K562 (cell line): ENCODE measurements at regions not wholly inside any gene's neighbourhood (a gene's known extent, or its start where the extent isn't known, plus 50 kb on each side); places are given as distances from the start of the nearest gene placed in this dataset.

Experiments used
- ATAC-seq: fragments of 200-7000 bp; cut with Tn5 transposase; 3 replicates; pipeline ENCODE4 v1.9.1; 2020; ENCODE audit warnings: moderate library complexity
- BruUV-seq: library from RNA; stranded (reverse); fragments of 400-500 nt; replicated peaks from 2 replicates; lab custom pipeline; 2021; lab: Mats Ljungman, UMichigan
- CTCF ChIA-PET: fragments of 300-600 bp; formaldehyde crosslinking; extraction: SDS; loops from one replicate; lab custom pipeline; 2021; ENCODE audit warnings: low intra/inter-chr PET ratio; lab: Yijun Ruan, JAX
- POLR2A ChIA-PET: fragments of 300-600, 350-650 bp; sonication (Branson Sonifier 250); formaldehyde crosslinking; extraction: SDS; loops from one replicate; lab custom pipeline; 2021; ENCODE audit warnings: antibody characterized with exemption, inconsistent platforms; lab: Yijun Ruan, JAX
- DNase-seq, 4 experiments: peaks; one replicate each; pipeline versions ENCODE4 v3.0.0 to v3.0.0-alpha.2; 2011 to 2018; ENCODE audit warnings: low spot score in 3 of 4, mixed read lengths in 3 of 4; ENCODE audit errors: extremely low read depth in 1 of 4
- FAIRE-seq: peaks from 2 replicates; lab custom pipeline; 2011; peaks lifted over from hg19 to GRCh38; lab: Jason Lieb, UNC
- H2AFZ ChIP-seq: 2 replicates; pipeline ENCODE4 v1.6.0; 2011; ENCODE audit warnings: low read depth, low read length, control low read depth, inconsistent platforms
- H3K27ac ChIP-seq: fragments of 200-600 bp; 3 replicates; pipeline ENCODE4 v1.8.0; 2011; ENCODE audit warnings: low read depth, mild to moderate bottlenecking, control low read depth, inconsistent platforms, low read length, moderate library complexity, mixed read lengths; ENCODE audit errors: extremely low read depth
- H3K27me3 ChIP-seq, 2 experiments: fragments of 300-600 bp in 1 of 2; 2 replicates in 1 of 2; 3 replicates in 1 of 2; pipeline versions ENCODE4 v1.6.0 to v1.8.0; 2011; ENCODE audit warnings: inconsistent platforms in 2 of 2, low read length in 2 of 2, mild to moderate bottlenecking in 1 of 2, mixed read lengths in 1 of 2, moderate library complexity in 1 of 2; ENCODE audit not compliant: control insufficient read depth in 2 of 2, insufficient read depth in 2 of 2
- H3K36me3 ChIP-seq: fragments of 300-600 bp; 3 replicates; pipeline ENCODE4 v1.8.0; 2011; ENCODE audit warnings: mild to moderate bottlenecking, low read length, inconsistent platforms; ENCODE audit not compliant: control insufficient read depth, insufficient read depth
- H3K4me1 ChIP-seq, 2 experiments: fragments of 200-600 bp in 1 of 2; replicated peaks in 1 of 2; 2 replicates in 1 of 2; 3 replicates in 1 of 2; pipeline versions ENCODE4 v1.5.1 to v1.8.0; 2011; ENCODE audit warnings: inconsistent platforms in 2 of 2, low read length in 2 of 2, mild to moderate bottlenecking in 1 of 2, mixed read lengths in 1 of 2, moderate library complexity in 1 of 2; ENCODE audit not compliant: control insufficient read depth in 2 of 2, insufficient read depth in 2 of 2
- H3K4me2 ChIP-seq: 2 replicates; pipeline ENCODE4 v1.6.1; 2011; ENCODE audit warnings: low read length, control low read depth, inconsistent platforms, mixed read lengths; ENCODE audit not compliant: insufficient read depth
- H3K4me3 ChIP-seq: fragments of 200-600 bp; sonication (generic), shearing (Covaris generic); 2 replicates; pipeline ENCODE4 v1.5.1; 2016; ENCODE audit warnings: control low read depth, inconsistent platforms
- H3K79me2 ChIP-seq: fragments of 200-600 bp; 3 replicates; pipeline ENCODE4 v1.8.0; 2011; ENCODE audit warnings: low read length, inconsistent platforms; ENCODE audit not compliant: control insufficient read depth, insufficient read depth
- H3K9ac ChIP-seq, 2 experiments: 2 replicates each; pipeline versions ENCODE4 v1.6.0 to v1.6.1; 2011; ENCODE audit warnings: low read depth in 2 of 2, low read length in 2 of 2, control low read depth in 1 of 2, inconsistent platforms in 1 of 2, mild to moderate bottlenecking in 1 of 2, mixed read lengths in 1 of 2; ENCODE audit not compliant: insufficient read depth in 1 of 2
- H3K9me1 ChIP-seq: one replicate; pipeline ENCODE4 v1.6.0; 2011; ENCODE audit warnings: inconsistent platforms, mild to moderate bottlenecking, low read length, moderate library complexity; ENCODE audit not compliant: control insufficient read depth, insufficient read depth
- H3K9me3 ChIP-seq: replicated peaks from 2 replicates; pipeline ENCODE4 v1.5.1; 2011; ENCODE audit warnings: low read depth, low read length, inconsistent platforms; ENCODE audit not compliant: control insufficient read depth, insufficient read depth
- H4K20me1 ChIP-seq: replicated peaks from 2 replicates; pipeline ENCODE4 v1.6.1; 2011; ENCODE audit warnings: low read length, inconsistent platforms, mixed read lengths; ENCODE audit not compliant: control insufficient read depth, insufficient read depth
- JUN ChIP-seq, 2 experiments: sonication (generic) in 1 of 2; formaldehyde crosslinking in 1 of 2; IDR thresholded peaks; 2 replicates each; pipeline versions ENCODE4 v1.6.1 to v1.8.0; 2012 to 2022; ENCODE audit warnings: borderline replicate concordance in 2 of 2, mild to moderate bottlenecking in 2 of 2, improper control_type of control experiment in 1 of 2, low read depth in 1 of 2, low read length in 1 of 2, missing genetic modification reagents in 1 of 2
- STAG1 ChIP-seq: sonication (generic); formaldehyde crosslinking; IDR thresholded peaks from 2 replicates; pipeline ENCODE4 v1.5.0; 2020; ENCODE audit warnings: missing genetic modification reagents, borderline replicate concordance
- WGBS: fragments of 100-300 bp; shearing (Covaris generic); methylation state at CpG from one replicate; pipeline ENCODE4 v1.1.6; 2016; ENCODE audit warnings: low coverage, mixed read lengths; ENCODE audit not compliant: insufficient coverage; ENCODE audit errors: missing lambda C conversion rate; 5-methylcytosine and 5-hydroxymethylcytosine counted together
- in situ Hi-C: fragments of 300-500 bp; cut with MboI; formaldehyde crosslinking; loops from 4 replicates; pipeline ENCODE4 v1.15.0; 2018; ENCODE audit warnings: inconsistent platforms, mixed read lengths
- intact Hi-C: fragments of 100-400 bp; cut with micrococcal nuclease; formaldehyde crosslinking; loops from 2 replicates; pipeline ENCODE4 v1.14.2; 2022
- TF ChIP-seq, protein P1 (sequence below): sonication (generic); formaldehyde crosslinking; IDR thresholded peaks from 2 replicates; pipeline ENCODE4 v1.8.0; 2023; ENCODE audit warnings: mild to moderate bottlenecking, missing genetic modification reagents

DNA sequence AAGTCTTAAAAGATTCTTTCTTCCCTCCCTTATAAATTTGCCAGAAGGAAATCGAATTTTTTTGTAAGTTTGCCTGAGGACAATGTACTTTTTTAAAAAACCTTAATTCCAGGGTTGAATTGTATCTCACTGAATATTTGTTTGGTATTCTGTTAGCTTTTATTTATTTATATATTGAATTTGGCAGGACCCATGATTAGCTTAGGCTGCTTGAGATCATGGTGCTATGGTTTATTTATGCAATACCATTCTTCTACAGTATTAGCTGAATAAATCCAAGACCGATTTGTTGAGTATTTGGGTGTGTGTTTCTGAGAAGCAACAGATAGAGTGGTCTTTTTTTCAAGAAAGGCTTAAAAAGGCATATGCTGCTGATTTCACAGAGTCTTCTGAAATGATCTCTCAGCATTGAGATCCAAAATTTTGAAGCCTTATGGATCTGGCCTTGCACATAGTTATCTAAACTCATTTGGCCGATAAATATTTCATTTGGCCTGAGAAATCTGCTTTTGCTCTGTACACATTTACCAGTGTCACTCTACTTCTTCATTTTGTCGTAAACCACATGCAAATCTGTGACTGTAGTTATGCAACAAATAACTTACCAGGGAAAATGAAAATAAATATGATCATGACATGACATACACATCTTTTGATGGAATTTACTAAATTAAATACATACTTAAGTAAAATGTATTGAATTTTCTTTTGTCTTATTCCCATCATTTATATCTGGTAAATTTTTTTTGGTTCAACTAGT is 265.8 kb upstream of the FLRT2 start:
- 0% methylated on average over 3 of the region's 4 CpGs for WGBS
- Histone ChIP-seq H3K4me3 (no peak overlapping the region), H3K4me2 (no peak overlapping the region), H3K36me3 (no peaks in the 10 kb centered on the region), H3K27me3 (no peaks in the 10 kb centered on the region), H3K9me1 (no peaks in the 10 kb centered on the region), H3K4me1 (no peaks in the 10 kb centered on the region), H3K79me2 (no peaks in the 10 kb centered on the region), H2AFZ (no peak overlapping the region), H4K20me1 (no peaks in the 10 kb centered on the region), H3K9me3 (no peaks in the 10 kb centered on the region), H3K27ac (no peak overlapping the region), H3K9ac (no peak overlapping the region)
- DNase-seq: no peak
- TF ChIP-seq JUN (IDR thresholded peaks at IDR 0.05; ENCODE audit: borderline replicate concordance, low read depth, low read length) (no peak), JUN (CRISPR knock-in tag; IDR thresholded peaks at IDR 0.05; ENCODE audit: borderline replicate concordance) (no peak), STAG1 (CRISPR knock-in tag) (no peak)
- TF ChIP-seq, protein P1, sequence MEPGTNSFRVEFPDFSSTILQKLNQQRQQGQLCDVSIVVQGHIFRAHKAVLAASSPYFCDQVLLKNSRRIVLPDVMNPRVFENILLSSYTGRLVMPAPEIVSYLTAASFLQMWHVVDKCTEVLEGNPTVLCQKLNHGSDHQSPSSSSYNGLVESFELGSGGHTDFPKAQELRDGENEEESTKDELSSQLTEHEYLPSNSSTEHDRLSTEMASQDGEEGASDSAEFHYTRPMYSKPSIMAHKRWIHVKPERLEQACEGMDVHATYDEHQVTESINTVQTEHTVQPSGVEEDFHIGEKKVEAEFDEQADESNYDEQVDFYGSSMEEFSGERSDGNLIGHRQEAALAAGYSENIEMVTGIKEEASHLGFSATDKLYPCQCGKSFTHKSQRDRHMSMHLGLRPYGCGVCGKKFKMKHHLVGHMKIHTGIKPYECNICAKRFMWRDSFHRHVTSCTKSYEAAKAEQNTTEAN (CRISPR knock-in tag): no peak
- intact Hi-C loops (no loop called here), in situ Hi-C loops (no loop called here)
- no peak for ATAC-seq
- POLR2A ChIA-PET: no interaction called here
- no peak for FAIRE-seq
- BruUV-seq: no TSS peak
- CTCF ChIA-PET: no interaction called here
